ENCODE measurements at regions not wholly inside any gene's neighbourhood (a gene's known extent, or its start where the extent isn't known, plus 50 kb on each side); places are given as distances from the start of the nearest gene placed in this dataset.

DNA sequence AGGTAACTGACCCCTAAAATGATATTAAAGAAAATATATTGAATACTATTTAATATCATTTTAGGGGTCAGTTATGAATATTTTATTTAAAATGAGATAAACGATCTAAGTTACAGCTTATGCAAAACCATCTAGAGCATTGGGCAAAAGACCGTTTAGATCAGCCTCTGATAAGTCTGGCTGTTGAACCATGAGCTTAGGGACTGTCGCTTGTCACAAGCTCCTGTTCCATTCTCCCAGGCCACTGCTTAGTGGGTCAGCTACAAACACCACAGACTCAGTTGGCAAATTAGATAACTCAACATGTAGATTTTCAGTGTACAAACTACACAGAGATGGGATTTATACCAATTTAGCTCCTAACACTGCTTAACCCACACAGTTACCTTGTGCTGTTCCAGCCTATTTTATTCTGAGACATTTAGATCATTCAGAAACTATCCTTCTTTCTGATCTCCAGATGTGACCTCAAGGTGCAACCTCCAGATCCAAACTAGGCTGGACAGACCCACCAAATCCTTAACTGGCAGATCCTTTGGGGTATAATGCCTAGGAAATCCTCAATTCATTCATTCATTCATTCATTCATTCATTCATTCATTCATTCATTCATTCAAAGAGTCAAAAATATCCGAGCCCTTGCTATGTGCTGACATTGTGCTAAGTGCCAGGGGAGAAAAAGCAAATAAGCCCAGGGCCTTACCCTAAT is 82.8 kb downstream of the HRH4 start:
- Histone ChIP-seq H3K36me3 (no peaks in the 10 kb centered on the region), H3K4me1 (no peaks in the 10 kb centered on the region), H3K27me3 (no peaks in the 10 kb centered on the region), H3K9me3 (no peaks in the 10 kb centered on the region), H3K4me3 (no peak overlapping the region), H3K27ac (no peak overlapping the region)
- intact Hi-C loops (cut with DNase I; ENCODE audit: low total_unique reads) = no loop called here
- TF ChIP-seq, protein P1, sequence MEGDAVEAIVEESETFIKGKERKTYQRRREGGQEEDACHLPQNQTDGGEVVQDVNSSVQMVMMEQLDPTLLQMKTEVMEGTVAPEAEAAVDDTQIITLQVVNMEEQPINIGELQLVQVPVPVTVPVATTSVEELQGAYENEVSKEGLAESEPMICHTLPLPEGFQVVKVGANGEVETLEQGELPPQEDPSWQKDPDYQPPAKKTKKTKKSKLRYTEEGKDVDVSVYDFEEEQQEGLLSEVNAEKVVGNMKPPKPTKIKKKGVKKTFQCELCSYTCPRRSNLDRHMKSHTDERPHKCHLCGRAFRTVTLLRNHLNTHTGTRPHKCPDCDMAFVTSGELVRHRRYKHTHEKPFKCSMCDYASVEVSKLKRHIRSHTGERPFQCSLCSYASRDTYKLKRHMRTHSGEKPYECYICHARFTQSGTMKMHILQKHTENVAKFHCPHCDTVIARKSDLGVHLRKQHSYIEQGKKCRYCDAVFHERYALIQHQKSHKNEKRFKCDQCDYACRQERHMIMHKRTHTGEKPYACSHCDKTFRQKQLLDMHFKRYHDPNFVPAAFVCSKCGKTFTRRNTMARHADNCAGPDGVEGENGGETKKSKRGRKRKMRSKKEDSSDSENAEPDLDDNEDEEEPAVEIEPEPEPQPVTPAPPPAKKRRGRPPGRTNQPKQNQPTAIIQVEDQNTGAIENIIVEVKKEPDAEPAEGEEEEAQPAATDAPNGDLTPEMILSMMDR (IDR thresholded peaks at IDR 0.05) = no peak
- no peak for TF ChIP-seq POLR2A (IDR thresholded peaks at IDR 0.05)
- DNase-seq = no peak

DNA sequence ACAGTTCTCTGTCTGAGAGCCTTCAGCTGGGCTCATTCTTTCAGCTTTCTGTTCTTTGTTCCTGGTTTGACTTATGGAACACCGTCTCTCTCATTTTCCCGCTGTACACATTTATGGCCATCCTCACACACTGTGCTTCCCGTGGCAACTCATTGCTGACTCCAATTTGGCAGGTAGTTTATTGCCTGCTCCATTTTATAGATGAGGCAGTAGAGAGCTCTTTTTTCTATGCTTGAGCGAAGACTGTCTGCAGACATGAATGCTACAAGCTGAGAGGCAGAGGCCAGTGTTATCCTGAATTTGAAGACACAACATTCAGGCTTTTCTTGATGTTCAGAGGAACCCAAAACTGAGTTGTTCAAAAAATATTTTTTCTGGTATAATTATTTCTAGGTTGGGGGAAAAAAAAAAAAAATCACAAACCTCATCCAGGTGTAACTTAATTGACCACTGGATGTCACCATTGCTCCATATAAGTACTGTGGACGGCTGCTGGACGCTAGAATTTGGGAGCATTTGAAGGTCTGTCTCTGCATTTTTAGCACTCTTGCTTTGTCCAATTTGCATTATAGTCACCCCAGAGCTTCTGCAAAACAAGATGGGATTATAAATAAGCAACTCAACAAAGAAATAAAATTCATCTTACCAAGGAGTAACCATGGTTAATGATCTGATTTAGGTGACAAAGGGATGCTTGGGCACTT is 83.5 kb downstream of the HRH4 start:
- DNase-seq = no peak
- TF ChIP-seq, protein P1 (IDR thresholded peaks at IDR 0.05) = peak in 3 of 4 experiments; percentile 26 to 32 (median 32)
- TF ChIP-seq POLR2A (IDR thresholded peaks at IDR 0.05) = no peak
- intact Hi-C loops (cut with DNase I; ENCODE audit: low total_unique reads) = no loop called here

DNA sequence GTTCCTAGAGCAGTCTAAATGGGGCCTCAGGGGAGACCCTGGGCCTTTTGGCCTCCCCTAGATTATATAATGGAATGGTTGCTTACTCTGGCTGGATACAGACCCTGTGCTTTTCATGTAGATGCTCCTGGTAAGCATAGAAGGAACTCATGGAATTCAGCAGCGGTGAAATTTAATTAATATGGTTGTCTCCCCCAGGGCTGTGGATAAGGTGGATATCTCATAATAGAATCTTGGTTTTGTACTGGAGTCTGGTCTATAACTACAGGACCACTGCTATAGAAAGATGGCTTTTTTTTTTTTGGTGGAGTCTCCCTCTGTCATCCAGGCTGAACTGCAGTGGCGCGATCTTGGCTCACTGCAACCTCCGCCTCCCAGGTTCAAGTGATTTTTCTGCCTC is 84.5 kb downstream of the HRH4 start:
- no peaks in the 10 kb centered on the region for H3K4me1 ChIP-seq
- no peak for DNase-seq
- intact Hi-C loops (cut with DNase I; ENCODE audit: low total_unique reads) = no loop called here
- H3K9me3 ChIP-seq = no peaks in the 10 kb centered on the region
- H3K36me3 ChIP-seq = no peaks in the 10 kb centered on the region
- TF ChIP-seq, protein P1 (IDR thresholded peaks at IDR 0.05) = no peak
- TF ChIP-seq POLR2A (IDR thresholded peaks at IDR 0.05) = no peak
- no peak overlapping the region for H3K4me3 ChIP-seq
- no peaks in the 10 kb centered on the region for H3K27me3 ChIP-seq
- no peak overlapping the region for H3K27ac ChIP-seq

More for the DNA sequence above, 83.5 kb downstream of the HRH4 start:
- no peak overlapping the region for H3K27ac ChIP-seq
- no peaks in the 10 kb centered on the region for H3K36me3 ChIP-seq
- no peaks in the 10 kb centered on the region for H3K9me3 ChIP-seq
- H3K27me3 ChIP-seq = no peaks in the 10 kb centered on the region
- H3K4me1 ChIP-seq = no peaks in the 10 kb centered on the region
- H3K4me3 ChIP-seq = no peak overlapping the region

DNA sequence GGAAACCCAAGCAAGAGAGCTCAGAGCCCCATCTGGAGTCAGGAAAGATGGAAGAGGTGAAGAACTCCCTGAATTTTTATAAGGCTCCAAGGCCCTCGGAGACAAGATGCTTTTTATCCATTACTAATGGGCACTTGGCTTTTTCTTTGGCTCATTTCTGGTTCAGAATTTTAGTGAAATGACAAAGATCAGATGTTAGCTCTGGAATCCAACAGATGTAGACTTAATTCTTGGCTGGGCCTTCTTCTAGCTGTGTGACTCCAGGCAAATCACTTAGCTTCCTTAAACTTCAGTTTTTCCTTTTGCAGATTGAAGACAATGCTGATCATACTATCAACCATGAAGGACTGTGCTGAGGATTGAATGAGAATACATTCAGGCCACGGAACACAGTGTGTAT is 85.2 kb downstream of the HRH4 start:
- Histone ChIP-seq H3K27me3 (no peaks in the 10 kb centered on the region), H3K36me3 (no peaks in the 10 kb centered on the region), H3K9me3 (no peaks in the 10 kb centered on the region), H3K27ac (no peak overlapping the region), H3K4me1 (no peaks in the 10 kb centered on the region), H3K4me3 (no peak overlapping the region)
- no peak for TF ChIP-seq POLR2A (IDR thresholded peaks at IDR 0.05)
- TF ChIP-seq, protein P1 (IDR thresholded peaks at IDR 0.05) = no peak
- intact Hi-C loops (cut with DNase I; ENCODE audit: low total_unique reads) = no loop called here
- DNase-seq = no peak

DNA sequence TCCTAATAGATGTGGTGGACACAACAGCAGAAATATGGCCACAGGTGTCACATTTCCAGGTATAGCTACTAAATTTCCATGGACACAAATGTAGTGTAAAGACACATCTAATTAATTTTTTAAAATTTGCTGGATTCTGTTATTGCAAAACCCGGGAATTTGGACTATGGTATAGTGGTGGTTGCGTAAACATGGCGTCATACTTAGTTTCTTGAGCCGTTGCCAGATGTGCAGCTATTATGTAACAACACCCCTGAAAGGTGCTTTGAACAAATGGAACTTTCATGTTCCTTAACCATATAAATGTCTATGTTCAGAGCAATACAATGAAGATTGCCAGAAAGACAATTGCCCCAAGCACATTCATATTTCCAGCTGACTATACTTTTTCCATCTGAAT is 85.9 kb downstream of the HRH4 start:
- H3K36me3 ChIP-seq = no peaks in the 10 kb centered on the region
- H3K4me3 ChIP-seq = no peak overlapping the region
- no peaks in the 10 kb centered on the region for H3K27me3 ChIP-seq
- intact Hi-C loops (cut with DNase I; ENCODE audit: low total_unique reads) = no loop called here
- TF ChIP-seq POLR2A (IDR thresholded peaks at IDR 0.05) = no peak
- TF ChIP-seq, protein P1 (IDR thresholded peaks at IDR 0.05) = no peak
- no peaks in the 10 kb centered on the region for H3K4me1 ChIP-seq
- no peaks in the 10 kb centered on the region for H3K9me3 ChIP-seq
- no peak for DNase-seq
- no peak overlapping the region for H3K27ac ChIP-seq

Data from uterus (tissue), 3 donors.